Stimulated activated CD4-positive, alpha-beta T cell treated with anti-CD3 and anti-CD28 coated beads, Interleukin-1b, Interleukin-23, amount 100 ng/mL, for 24 hours (primary cell): ENCODE measurements at regions not wholly inside any gene's neighbourhood (a gene's known extent, or its start where the extent isn't known, plus 50 kb on each side); places are given as distances from the start of the nearest gene placed in this dataset.

Experiments
- DNase-seq, 4 experiments: peaks; one replicate each; pipeline ENCODE4 v3.0.0-alpha.2; 2020; ENCODE audit warnings: low read depth in 4 of 4, low spot score in 1 of 4

- DNase-seq, result no peak
These were observed 764.0 kb downstream of the SUCLG1 start for GRCh38 chr2:83695037-83695436.

- DNase-seq, result no peak
These were observed 769.7 kb downstream of the SUCLG1 start for GRCh38 chr2:83689402-83689801.

- DNase-seq, result no peak
These were observed 772.2 kb downstream of the SUCLG1 start for GRCh38 chr2:83686863-83687262.

GRCh38 chr2:83674050-83674449 lies 785.0 kb downstream of the SUCLG1 start:
- DNase-seq, result no peak

- DNase-seq, result no peak
These were observed 793.2 kb downstream of the SUCLG1 start for GRCh38 chr2:83665894-83666293.

GRCh38 chr2:83665154-83665553 lies 793.9 kb downstream of the SUCLG1 start:
- no peak for DNase-seq

- DNase-seq, result no peak
These were observed 797.4 kb downstream of the SUCLG1 start for GRCh38 chr2:83661711-83662110.

GRCh38 chr2:83654091-83654611 lies 804.9 kb downstream of the SUCLG1 start:
- DNase-seq, result no peak

GRCh38 chr2:83650898-83651297 lies 808.2 kb downstream of the SUCLG1 start:
- DNase-seq, result no peak

GRCh38 chr2:83650161-83650560 lies 808.9 kb downstream of the SUCLG1 start:
- no peak for DNase-seq

- DNase-seq, result no peak
These were observed 818.6 kb downstream of the SUCLG1 start for GRCh38 chr2:83640506-83640905.

- DNase-seq, result no peak
These were observed 825.7 kb downstream of the SUCLG1 start for GRCh38 chr2:83633423-83633822.

GRCh38 chr2:83630351-83630750 lies 828.7 kb downstream of the SUCLG1 start:
- no peak for DNase-seq

GRCh38 chr2:83615511-83615910 lies 843.6 kb downstream of the SUCLG1 start:
- no peak for DNase-seq

- no peak for DNase-seq
These were observed 845.9 kb downstream of the SUCLG1 start for GRCh38 chr2:83613178-83613577.

GRCh38 chr2:83602753-83603152 lies 856.3 kb downstream of the SUCLG1 start:
- DNase-seq, result no peak

GRCh38 chr2:83596592-83597282 lies 862.3 kb downstream of the SUCLG1 start:
- no peak for DNase-seq

GRCh38 chr2:83595926-83596325 lies 863.2 kb downstream of the SUCLG1 start:
- no peak for DNase-seq

- DNase-seq, result no peak
These were observed 863.9 kb downstream of the SUCLG1 start for GRCh38 chr2:83595121-83595690.

- no peak for DNase-seq
These were observed 864.6 kb downstream of the SUCLG1 start for GRCh38 chr2:83594241-83595120.

GRCh38 chr2:83587309-83587708 lies 871.8 kb downstream of the SUCLG1 start:
- no peak for DNase-seq

GRCh38 chr2:83585250-83585649 lies 873.8 kb downstream of the SUCLG1 start:
- DNase-seq, result no peak
